Kidney (tissue), 13 donors: ENCODE measurements at regions not wholly inside any gene's neighbourhood (a gene's known extent, or its start where the extent isn't known, plus 50 kb on each side); places are given as distances from the start of the nearest gene placed in this dataset.

Source experiments
- DNase-seq, 5 donors: peaks; one replicate each; pipeline ENCODE4 v3.0.0-alpha.2; 2013 to 2020
- FAIRE-seq: peaks from 2 replicates; lab custom pipeline; 2012; peaks lifted over from hg19 to GRCh38; lab: Jason Lieb, UNC
- H3K27ac ChIP-seq, 2 donors: one replicate each; pipeline ENCODE4 v1.7.0; 2013; ENCODE audit warnings: low read depth in 2 of 2, low read length in 2 of 2, inconsistent platforms in 1 of 2
- H3K27me3 ChIP-seq: one replicate; pipeline ENCODE4 v1.7.1; 2013; ENCODE audit warnings: low read length, inconsistent platforms; ENCODE audit not compliant: control insufficient read depth, insufficient read depth
- H3K36me3 ChIP-seq, 3 donors: one replicate each; pipeline versions ENCODE4 v1.7.0 to v1.7.1; 2013; ENCODE audit warnings: low read length in 3 of 3, control low read depth in 1 of 3, inconsistent platforms in 1 of 3; ENCODE audit not compliant: insufficient read depth in 3 of 3, control insufficient read depth in 2 of 3
- H3K4me1 ChIP-seq, 3 donors: one replicate each; pipeline versions ENCODE4 v1.7.0 to v1.7.1; 2013; ENCODE audit warnings: low read length in 3 of 3, inconsistent platforms in 1 of 3, low read depth in 1 of 3; ENCODE audit not compliant: control insufficient read depth in 2 of 3, insufficient read depth in 2 of 3
- H3K4me3 ChIP-seq, 3 donors: one replicate each; pipeline versions ENCODE4 v1.7.0 to v1.8.1; 2013; ENCODE audit warnings: low read length in 3 of 3, control low read depth in 1 of 3, inconsistent platforms in 1 of 3
- H3K9ac ChIP-seq, 3 donors: one replicate each; pipeline versions ENCODE4 v1.7.0 to v1.7.1; 2013; ENCODE audit warnings: low read length in 3 of 3, control low read depth in 1 of 3, inconsistent platforms in 1 of 3
- H3K9me3 ChIP-seq, 3 donors: one replicate each; pipeline versions ENCODE4 v1.7.0 to v1.7.1; 2013; ENCODE audit warnings: low read length in 3 of 3, control low read depth in 1 of 3, inconsistent platforms in 1 of 3; ENCODE audit not compliant: control insufficient read depth in 2 of 3, insufficient read depth in 1 of 3
- intact Hi-C: fragments of 100-400 bp; cut with DNase I; formaldehyde crosslinking; loops from one replicate; pipeline ENCODE4 v1.11.1; 2022
- TF ChIP-seq, protein P1 (sequence below): IDR thresholded peaks from 3 replicates; pipeline ENCODE4 v1.5.1; 2012; ENCODE audit warnings: mild to moderate bottlenecking, moderate library complexity, borderline replicate concordance; ENCODE audit not compliant: insufficient read depth; ENCODE audit errors: extremely low read depth
- donor health status: control.
- donor health status: control.
- donor health status: control.
- donor health status: control.
- donor health status: control.
- donor health status: DM: yes; HTN: yes; CAD: no.
- donor health status: Normal renal cell carcinoma (clear cell type).

DNA sequence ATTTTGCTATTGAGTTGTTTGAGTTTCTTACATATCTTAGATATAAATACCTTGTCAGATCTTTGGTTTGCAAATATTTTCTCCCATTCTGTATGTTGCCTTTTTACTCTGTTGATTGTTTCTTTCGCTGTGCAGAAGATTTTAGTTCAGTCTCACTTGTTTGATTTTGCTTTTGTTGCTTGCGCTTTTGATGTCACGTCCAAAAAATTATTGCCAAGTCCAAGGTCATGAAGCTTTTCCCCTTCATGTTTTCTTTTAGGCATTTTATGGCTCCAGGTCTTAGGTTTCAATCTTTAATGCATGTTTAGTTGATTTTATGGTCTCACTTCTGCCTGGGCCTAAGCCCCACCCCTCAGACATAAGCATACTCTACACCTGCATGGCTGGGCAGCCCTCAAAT lies 131.5 kb upstream of the TNC start:
- peaks cover 0 to 4% (median 3%) of the 10 kb centered on the region in 3 donors for H3K9me3 ChIP-seq
- no peak overlapping the region for H3K27ac ChIP-seq
- H3K27me3 ChIP-seq = no peaks in the 10 kb centered on the region
- DNase-seq (peak in 1 of 5 donors; percentile 30), FAIRE-seq (no peak)
- no peak overlapping the region for H3K9ac ChIP-seq
- intact Hi-C loops = no loop called here
- TF ChIP-seq, protein P1, sequence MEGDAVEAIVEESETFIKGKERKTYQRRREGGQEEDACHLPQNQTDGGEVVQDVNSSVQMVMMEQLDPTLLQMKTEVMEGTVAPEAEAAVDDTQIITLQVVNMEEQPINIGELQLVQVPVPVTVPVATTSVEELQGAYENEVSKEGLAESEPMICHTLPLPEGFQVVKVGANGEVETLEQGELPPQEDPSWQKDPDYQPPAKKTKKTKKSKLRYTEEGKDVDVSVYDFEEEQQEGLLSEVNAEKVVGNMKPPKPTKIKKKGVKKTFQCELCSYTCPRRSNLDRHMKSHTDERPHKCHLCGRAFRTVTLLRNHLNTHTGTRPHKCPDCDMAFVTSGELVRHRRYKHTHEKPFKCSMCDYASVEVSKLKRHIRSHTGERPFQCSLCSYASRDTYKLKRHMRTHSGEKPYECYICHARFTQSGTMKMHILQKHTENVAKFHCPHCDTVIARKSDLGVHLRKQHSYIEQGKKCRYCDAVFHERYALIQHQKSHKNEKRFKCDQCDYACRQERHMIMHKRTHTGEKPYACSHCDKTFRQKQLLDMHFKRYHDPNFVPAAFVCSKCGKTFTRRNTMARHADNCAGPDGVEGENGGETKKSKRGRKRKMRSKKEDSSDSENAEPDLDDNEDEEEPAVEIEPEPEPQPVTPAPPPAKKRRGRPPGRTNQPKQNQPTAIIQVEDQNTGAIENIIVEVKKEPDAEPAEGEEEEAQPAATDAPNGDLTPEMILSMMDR = no peak
- no peaks in the 10 kb centered on the region for H3K4me1 ChIP-seq
- H3K36me3 ChIP-seq = no peaks in the 10 kb centered on the region
- H3K4me3 ChIP-seq = no peak overlapping the region

DNA sequence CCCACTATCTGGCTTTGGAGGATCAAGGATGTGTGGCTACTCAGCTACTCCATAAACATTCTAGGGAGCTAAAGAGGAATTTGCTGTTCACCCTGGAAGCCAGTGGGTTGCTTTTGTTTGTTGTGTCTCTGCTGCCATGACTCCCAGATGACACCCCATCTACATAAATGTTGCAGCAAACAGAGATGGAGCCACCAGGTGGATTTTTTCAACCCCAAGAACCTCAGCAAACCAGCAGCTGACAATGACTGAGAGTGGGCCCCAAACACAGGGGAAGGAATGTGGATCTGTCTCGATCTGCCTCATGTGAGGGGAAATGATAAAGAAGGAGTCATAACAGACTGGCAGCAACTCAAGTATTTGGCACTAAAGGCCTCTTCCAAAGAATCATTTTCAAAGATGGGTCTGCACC lies 132.7 kb upstream of the TNC start:
- FAIRE-seq (no peak), DNase-seq (peak in 4 of 5 donors; percentile 47 to 96 (median 79))
- Histone ChIP-seq H3K36me3 (no peaks in the 10 kb centered on the region), H3K27ac (no peak overlapping the region), H3K4me1 (peaks cover 0 to 2% (median 0%) of the 10 kb centered on the region in 3 donors), H3K27me3 (no peaks in the 10 kb centered on the region), H3K4me3 (no peak overlapping the region), H3K9ac (no peak overlapping the region), H3K9me3 (peaks cover 0 to 4% (median 3%) of the 10 kb centered on the region in 3 donors)
- intact Hi-C loops = no loop called here
- TF ChIP-seq, protein P1 = no peak

DNA sequence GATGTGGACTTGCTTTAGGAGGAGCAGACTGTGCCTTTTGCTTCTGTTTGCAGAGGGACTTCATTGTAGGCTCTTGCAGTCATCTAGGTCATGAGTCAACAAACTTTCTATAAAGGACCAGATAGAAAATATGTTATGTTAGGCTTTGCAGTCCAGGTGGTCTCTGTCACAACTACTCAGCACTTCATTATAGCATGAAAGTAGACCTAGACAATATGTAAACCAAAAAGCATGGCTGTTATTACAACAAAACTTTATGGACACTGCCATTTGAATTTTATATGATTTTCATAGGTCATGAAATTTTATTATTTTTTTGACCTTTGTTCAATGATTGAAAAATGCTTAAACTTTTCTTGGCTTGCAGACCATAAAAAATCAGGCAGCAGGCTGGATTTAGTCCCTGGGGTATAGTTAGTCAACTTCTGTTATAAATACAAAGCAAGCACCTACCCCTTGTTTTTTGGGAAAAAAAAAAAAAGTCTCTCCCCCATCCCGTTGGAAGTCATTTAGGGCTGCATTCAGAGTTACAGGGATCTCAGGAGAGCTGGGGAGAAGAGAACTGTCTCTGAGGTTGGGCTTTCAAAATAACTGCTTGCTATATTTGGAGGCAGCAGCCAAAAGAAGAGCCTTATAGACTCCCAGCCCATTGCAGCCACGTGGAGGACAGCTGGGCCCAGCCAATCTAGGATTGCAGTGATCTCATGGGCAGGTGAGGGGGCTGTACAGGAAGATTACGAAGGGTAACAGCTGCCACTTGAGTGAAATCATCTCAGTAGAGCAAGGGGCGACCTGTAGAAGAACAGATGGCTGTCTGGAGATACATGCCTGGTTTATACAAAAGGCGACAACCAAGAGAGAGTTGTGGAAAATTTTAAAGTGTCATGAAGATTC lies 136.6 kb upstream of the TNC start:
- Histone ChIP-seq H3K4me3 (no peak overlapping the region), H3K27ac (no peak overlapping the region), H3K9me3 (peaks cover 0 to 4% (median 3%) of the 10 kb centered on the region in 3 donors), H3K27me3 (no peaks in the 10 kb centered on the region), H3K4me1 (peaks cover 0 to 2% (median 0%) of the 10 kb centered on the region in 3 donors), H3K9ac (no peak overlapping the region), H3K36me3 (no peaks in the 10 kb centered on the region)
- intact Hi-C loops = no loop called here
- FAIRE-seq = no peak
- TF ChIP-seq, protein P1 = no peak
- DNase-seq = peak in 3 of 5 donors; percentile 36 to 89 (median 58)
